Endothelial cell of umbilical vein (primary cell): ENCODE measurements at regions not wholly inside any gene's neighbourhood (a gene's known extent, or its start where the extent isn't known, plus 50 kb on each side); places are given as distances from the start of the nearest gene placed in this dataset.

Source experiments
- BruUV-seq: library from RNA; stranded (reverse); fragments of 400-500 nt; replicated peaks from 2 replicates; lab custom pipeline; 2021; lab: Mats Ljungman, UMichigan
- CTCF ChIA-PET: fragments of 300-600, 350-600 bp; sonication (Branson Sonifier 250); formaldehyde crosslinking; loops from one replicate; lab custom pipeline; 2021; ENCODE audit warnings: antibody characterized with exemption, inconsistent platforms; lab: Charles Lee
- POLR2A ChIA-PET: fragments of 300-600, 350-600 bp; sonication (Branson Sonifier 250); formaldehyde crosslinking; loops from one replicate; lab custom pipeline; 2021; ENCODE audit warnings: antibody characterized with exemption, inconsistent platforms; lab: Charles Lee
- DNase-seq: peaks from one replicate; pipeline ENCODE4 v3.0.0-alpha.2; 2011; ENCODE audit warnings: low read depth, low spot score
- FAIRE-seq: peaks from 2 replicates; lab custom pipeline; 2011; peaks lifted over from hg19 to GRCh38; lab: Jason Lieb, UNC
- H2AFZ ChIP-seq: 2 replicates; pipeline ENCODE4 v1.6.0; 2012; ENCODE audit warnings: low read depth, low read length, control low read depth, inconsistent platforms
- H3K27ac ChIP-seq: 2 replicates; pipeline ENCODE4 v1.5.1; 2011; ENCODE audit warnings: low read depth, mild to moderate bottlenecking, control low read depth, low read length, moderate library complexity; ENCODE audit not compliant: insufficient read depth
- H3K27me3 ChIP-seq, 2 experiments: 2 replicates each; pipeline versions ENCODE4 v1.6.0 to v1.6.1; 2011; ENCODE audit warnings: low read length in 2 of 2, mixed read lengths in 1 of 2; ENCODE audit not compliant: control insufficient read depth in 2 of 2, insufficient read depth in 2 of 2
- H3K36me3 ChIP-seq, 2 experiments: 2 replicates in 1 of 2; 3 replicates in 1 of 2; pipeline ENCODE4 v1.5.1; 2011; ENCODE audit warnings: low read length in 2 of 2, mild to moderate bottlenecking in 1 of 2, moderate library complexity in 1 of 2; ENCODE audit not compliant: control insufficient read depth in 2 of 2, insufficient read depth in 2 of 2; ENCODE audit errors: extremely low read depth in 1 of 2
- H3K4me1 ChIP-seq: 3 replicates; pipeline ENCODE4 v1.5.1; 2011; ENCODE audit warnings: mild to moderate bottlenecking, low read length; ENCODE audit not compliant: control insufficient read depth, insufficient read depth; ENCODE audit errors: extremely low read depth
- H3K4me2 ChIP-seq: 2 replicates; pipeline ENCODE4 v1.6.1; 2011; ENCODE audit warnings: low read length, control low read depth, mixed read lengths; ENCODE audit not compliant: insufficient read depth
- H3K4me3 ChIP-seq, 3 experiments: fragments of 200-600 bp in 1 of 3; sonication (generic), shearing (Covaris generic) in 1 of 3; replicated peaks in 1 of 3; 2 replicates each; pipeline ENCODE4 v1.5.1; 2011 to 2016; ENCODE audit warnings: control low read depth in 3 of 3, low read length in 3 of 3, mild to moderate bottlenecking in 2 of 3, inconsistent platforms in 1 of 3, low read depth in 1 of 3, moderate library complexity in 1 of 3; ENCODE audit not compliant: insufficient read depth in 1 of 3
- H3K79me2 ChIP-seq: 2 replicates; pipeline ENCODE4 v1.6.0; 2012; ENCODE audit warnings: low read length, inconsistent platforms; ENCODE audit not compliant: control insufficient read depth, insufficient read depth
- H3K9ac ChIP-seq: replicated peaks from 2 replicates; pipeline ENCODE3; 2011; ENCODE audit warnings: low read length, control low read depth; ENCODE audit not compliant: insufficient read depth; ENCODE audit errors: extremely low read depth
- H3K9me1 ChIP-seq: replicated peaks from 3 replicates; pipeline ENCODE4 v1.6.0; 2011; ENCODE audit warnings: mild to moderate bottlenecking, low read length; ENCODE audit not compliant: control insufficient read depth, insufficient read depth; ENCODE audit errors: extremely low read depth
- H3K9me3 ChIP-seq: replicated peaks from 2 replicates; pipeline ENCODE4 v1.5.1; 2012; ENCODE audit warnings: low read length, inconsistent platforms; ENCODE audit not compliant: control insufficient read depth, insufficient read depth
- H4K20me1 ChIP-seq: replicated peaks from 2 replicates; pipeline ENCODE3; 2011; ENCODE audit warnings: mild to moderate bottlenecking, low read length; ENCODE audit not compliant: control insufficient read depth, insufficient read depth; ENCODE audit errors: extremely low read depth
- EZH2 ChIP-seq: IDR thresholded peaks from 2 replicates; pipeline ENCODE4 v1.6.1; 2012; ENCODE audit warnings: borderline replicate concordance, low read depth, mild to moderate bottlenecking, moderate library complexity, low read length, inconsistent platforms; ENCODE audit not compliant: severe bottlenecking
- FOS ChIP-seq: IDR thresholded peaks from 2 replicates; pipeline ENCODE4 v1.6.1; 2011; ENCODE audit warnings: mild to moderate bottlenecking, low read length, moderate library complexity, borderline replicate concordance; ENCODE audit not compliant: insufficient read depth
- GATA2 ChIP-seq: IDR thresholded peaks from 2 replicates; pipeline ENCODE4 v1.7.0; 2011; ENCODE audit warnings: low read depth, mild to moderate bottlenecking, moderate library complexity, mixed read lengths, low read length; ENCODE audit not compliant: insufficient read length, insufficient read depth
- JUN ChIP-seq: IDR thresholded peaks from 2 replicates; pipeline ENCODE4 v1.6.1; 2011; ENCODE audit warnings: borderline replicate concordance, low read depth; ENCODE audit not compliant: insufficient read length, insufficient read depth
- MYC ChIP-seq: IDR thresholded peaks from one replicate; pipeline ENCODE4 v1.6.1; 2011; ENCODE audit warnings: mild to moderate bottlenecking, low read depth, low read length
- POLR2A ChIP-seq: IDR thresholded peaks from 2 replicates; pipeline ENCODE4 v1.6.1; 2012; ENCODE audit warnings: low read depth, mild to moderate bottlenecking, control low read depth, low read length
- dilution Hi-C: fragments of 300-500 bp; cut with MboI; formaldehyde crosslinking; loops from one replicate; pipeline ENCODE4 v1.15.0; 2019; ENCODE audit warnings: low sequenced_read_pairs; ENCODE audit not compliant: extremely low pct_ligation_motif_present
- intact Hi-C: fragments of 100-400 bp; cut with micrococcal nuclease; formaldehyde crosslinking; loops from one replicate; pipeline ENCODE4 v1.10.0; 2022
- TF ChIP-seq, protein P1 (sequence below), 2 donors: IDR thresholded peaks; 1 replicate in 1 of 2; 2 replicates in 1 of 2; pipeline ENCODE4 v1.5.1; 2011; ENCODE audit warnings: low read length in 2 of 2, mild to moderate bottlenecking in 2 of 2, moderate library complexity in 2 of 2, control low read depth in 1 of 2, inconsistent platforms in 1 of 2, low read depth in 1 of 2; ENCODE audit not compliant: insufficient read depth in 1 of 2; ENCODE audit errors: extremely low read depth in 1 of 2
- TF ChIP-seq, protein P2 (sequence below): IDR thresholded peaks from 2 replicates; pipeline ENCODE4 v1.6.1; 2011; ENCODE audit not compliant: insufficient read depth, insufficient read length

DNA sequence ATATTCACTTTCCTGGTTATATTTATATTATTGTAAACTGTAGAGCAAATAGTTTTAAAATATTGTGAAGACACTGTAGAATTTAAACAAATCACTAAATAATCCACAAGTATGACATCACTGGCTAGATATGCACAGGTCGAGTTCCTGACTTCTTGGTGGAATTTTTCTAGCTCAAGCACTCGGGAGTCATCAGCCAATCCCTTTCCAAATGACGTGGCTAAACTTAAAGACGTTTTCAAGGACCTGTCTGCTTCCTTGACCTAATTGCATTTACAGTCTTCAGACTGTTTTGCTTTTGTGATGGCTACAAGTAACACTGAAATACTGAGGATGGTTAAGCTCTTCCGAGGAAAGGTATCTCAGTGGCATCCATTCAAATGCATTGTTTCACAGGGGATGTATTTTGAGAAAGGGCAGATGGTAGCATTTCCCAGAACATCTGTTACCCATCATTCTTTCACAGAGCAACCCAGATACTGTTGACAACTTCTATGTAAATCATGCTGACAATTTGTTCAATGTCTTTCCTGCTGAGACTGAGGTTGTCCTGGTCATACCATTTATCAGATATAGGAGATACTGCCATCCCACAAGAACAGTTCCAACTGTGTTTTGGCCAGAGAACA is 262.8 kb downstream of the CDH10 start:
- H3K4me2 ChIP-seq, result no peak overlapping the region
- intact Hi-C loops, result no loop called here
- ChIA-PET CTCF (no interaction called here), POLR2A (no interaction called here)
- no peak overlapping the region for H3K4me3 ChIP-seq
- no peak for TF ChIP-seq GATA2
- TF ChIP-seq POLR2A, result no peak
- TF ChIP-seq EZH2, result no peak
- TF ChIP-seq, protein P1, sequence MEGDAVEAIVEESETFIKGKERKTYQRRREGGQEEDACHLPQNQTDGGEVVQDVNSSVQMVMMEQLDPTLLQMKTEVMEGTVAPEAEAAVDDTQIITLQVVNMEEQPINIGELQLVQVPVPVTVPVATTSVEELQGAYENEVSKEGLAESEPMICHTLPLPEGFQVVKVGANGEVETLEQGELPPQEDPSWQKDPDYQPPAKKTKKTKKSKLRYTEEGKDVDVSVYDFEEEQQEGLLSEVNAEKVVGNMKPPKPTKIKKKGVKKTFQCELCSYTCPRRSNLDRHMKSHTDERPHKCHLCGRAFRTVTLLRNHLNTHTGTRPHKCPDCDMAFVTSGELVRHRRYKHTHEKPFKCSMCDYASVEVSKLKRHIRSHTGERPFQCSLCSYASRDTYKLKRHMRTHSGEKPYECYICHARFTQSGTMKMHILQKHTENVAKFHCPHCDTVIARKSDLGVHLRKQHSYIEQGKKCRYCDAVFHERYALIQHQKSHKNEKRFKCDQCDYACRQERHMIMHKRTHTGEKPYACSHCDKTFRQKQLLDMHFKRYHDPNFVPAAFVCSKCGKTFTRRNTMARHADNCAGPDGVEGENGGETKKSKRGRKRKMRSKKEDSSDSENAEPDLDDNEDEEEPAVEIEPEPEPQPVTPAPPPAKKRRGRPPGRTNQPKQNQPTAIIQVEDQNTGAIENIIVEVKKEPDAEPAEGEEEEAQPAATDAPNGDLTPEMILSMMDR (IDR thresholded peaks at IDR 0.05; ENCODE audit: extremely low read depth in 1 of 2, insufficient read depth in 1 of 2, low read depth in 1 of 2, low read length in 2 of 2), result no peak
- TF ChIP-seq JUN, result no peak
- TF ChIP-seq MYC, result no peak
- no peak for TF ChIP-seq FOS
- TF ChIP-seq, protein P2, sequence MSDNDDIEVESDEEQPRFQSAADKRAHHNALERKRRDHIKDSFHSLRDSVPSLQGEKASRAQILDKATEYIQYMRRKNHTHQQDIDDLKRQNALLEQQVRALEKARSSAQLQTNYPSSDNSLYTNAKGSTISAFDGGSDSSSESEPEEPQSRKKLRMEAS, result no peak
- dilution Hi-C loops, result no loop called here
- DNase-seq (no peak), FAIRE-seq (no peak)
- H2AFZ ChIP-seq, result no peak overlapping the region
- no peaks in the 10 kb centered on the region for H3K4me1 ChIP-seq
- H3K27ac ChIP-seq, result no peak overlapping the region
- H3K79me2 ChIP-seq, result no peaks in the 10 kb centered on the region
- no peaks in the 10 kb centered on the region for H4K20me1 ChIP-seq
- no TSS peak for BruUV-seq
- no peaks in the 10 kb centered on the region for H3K9me1 ChIP-seq
- H3K9me3 ChIP-seq, result peaks cover 4% of the 10 kb centered on the region
- no peaks in the 10 kb centered on the region for H3K27me3 ChIP-seq
- no peak overlapping the region for H3K9ac ChIP-seq
- H3K36me3 ChIP-seq, result no peaks in the 10 kb centered on the region
